Islet of Langerhans (tissue), 1 donor: ENCODE measurements at regions not wholly inside any gene's neighbourhood (a gene's known extent, or its start where the extent isn't known, plus 50 kb on each side); places are given as distances from the start of the nearest gene placed in this dataset.
"Not testable (repeated sequence)": the region's sequence is repeated elsewhere in the genome, so short reads cannot be mapped to it uniquely, and the experiment has no call there.

Experiments used
- FAIRE-seq: peaks from one replicate; lab custom pipeline; 2011; peaks lifted over from hg19 to GRCh38; lab: Jason Lieb, UNC

- no peak for FAIRE-seq
Measured at GRCh38 chr7:119606297-119606696, 666.7 kb upstream of the KCND2 start.

- FAIRE-seq: no peak
Measured at GRCh38 chr7:119620769-119621168, 652.2 kb upstream of the KCND2 start.

DNA sequence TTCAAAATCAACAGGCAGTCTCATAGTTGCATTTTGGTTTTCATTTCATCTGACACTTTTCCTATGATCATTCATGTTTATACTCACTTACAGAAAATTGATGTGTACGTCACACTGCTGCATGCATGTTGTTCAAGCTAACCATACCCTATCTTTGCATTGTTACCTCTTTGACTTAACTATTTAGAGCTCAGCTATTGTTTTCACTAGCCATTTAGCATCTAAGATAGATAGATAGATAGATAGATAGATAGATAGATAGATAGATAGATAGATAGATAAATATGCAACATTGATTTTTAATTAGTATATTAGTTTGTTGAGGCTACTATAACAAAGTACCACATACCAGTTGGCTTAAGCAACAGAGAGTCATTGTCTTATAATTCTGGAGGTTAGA lies 649.5 kb upstream of the KCND2 start:
- no peak for FAIRE-seq

- FAIRE-seq: no peak
Measured at GRCh38 chr7:119630406-119630969, 642.5 kb upstream of the KCND2 start.

DNA sequence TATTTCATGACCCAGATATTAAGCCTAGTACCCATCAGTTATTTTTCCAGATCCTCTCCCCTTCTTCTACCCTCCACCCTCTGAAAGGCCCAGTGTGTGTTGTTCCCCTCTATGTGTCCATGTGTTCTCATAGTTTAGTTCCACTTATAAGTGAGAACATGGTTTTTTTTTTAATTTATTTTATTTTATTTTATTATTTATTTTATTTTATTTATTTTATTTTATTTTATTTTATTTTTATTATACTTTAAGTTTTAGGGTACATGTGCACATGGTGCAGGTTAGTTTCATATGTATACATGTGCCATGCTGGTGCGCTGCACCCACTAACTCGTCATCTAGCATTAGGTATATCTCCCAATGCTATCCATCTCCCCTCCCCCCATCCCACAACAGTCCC lies 639.2 kb upstream of the KCND2 start:
- FAIRE-seq: not testable (repeated sequence)

DNA sequence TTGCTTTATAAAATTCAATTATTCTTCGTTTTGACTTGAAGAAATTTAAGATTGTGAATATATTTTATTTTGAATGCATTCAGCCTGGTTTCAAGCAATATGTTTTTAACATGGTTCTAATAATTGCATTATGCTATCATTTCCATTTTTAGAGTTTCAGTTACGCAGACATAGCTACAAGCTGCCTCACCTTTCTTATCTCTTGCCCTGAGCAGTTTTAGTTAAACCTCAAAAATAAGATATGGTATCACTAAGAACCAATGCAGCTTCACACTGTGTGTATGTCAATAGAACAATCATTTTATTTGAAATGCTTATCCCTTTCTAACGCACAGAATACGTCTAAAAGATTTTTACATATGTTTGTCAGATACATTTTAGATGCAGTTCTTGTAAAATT lies 632.6 kb upstream of the KCND2 start:
- no peak for FAIRE-seq

GRCh38 chr7:119640861-119641260 lies 632.1 kb upstream of the KCND2 start:
- FAIRE-seq: no peak

DNA sequence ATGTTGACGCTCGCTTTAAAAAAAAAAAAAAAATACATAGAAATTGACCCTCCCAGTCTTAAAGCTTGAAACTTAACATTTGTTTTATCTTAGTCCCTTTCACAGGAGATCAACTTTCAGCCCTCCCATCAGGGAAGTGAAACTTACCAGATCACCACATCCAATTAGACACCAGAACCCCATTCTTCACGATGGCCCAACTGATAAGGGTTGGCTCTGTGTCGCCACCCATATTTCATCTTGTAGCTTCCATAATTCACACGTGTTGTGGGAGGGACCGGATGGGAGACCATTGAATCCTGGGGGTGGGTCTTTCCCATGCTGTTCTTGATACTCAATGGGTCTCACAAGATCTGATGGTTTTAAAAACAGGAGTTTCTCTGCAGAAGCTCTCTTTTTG lies 629.4 kb upstream of the KCND2 start:
- no peak for FAIRE-seq

GRCh38 chr7:119647286-119647685 lies 625.7 kb upstream of the KCND2 start:
- no peak for FAIRE-seq

DNA sequence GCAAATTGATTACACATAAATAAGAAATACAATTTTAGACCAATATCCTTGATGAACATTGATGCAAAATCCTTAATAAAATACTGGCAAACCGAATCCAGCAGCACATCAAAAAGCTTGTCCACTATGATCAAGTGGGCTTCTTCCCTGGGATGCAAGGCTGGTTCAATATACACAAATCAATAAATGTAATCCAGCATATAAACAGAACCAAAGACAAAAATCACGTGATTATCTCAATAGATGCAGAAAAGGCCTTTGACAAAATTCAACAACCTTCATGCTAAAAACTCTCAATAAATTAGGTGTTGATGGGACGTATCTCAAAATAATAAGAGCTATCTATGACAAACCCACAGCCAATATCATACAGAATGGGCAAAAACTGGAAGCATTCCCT lies 624.2 kb upstream of the KCND2 start:
- not testable (repeated sequence) for FAIRE-seq

DNA sequence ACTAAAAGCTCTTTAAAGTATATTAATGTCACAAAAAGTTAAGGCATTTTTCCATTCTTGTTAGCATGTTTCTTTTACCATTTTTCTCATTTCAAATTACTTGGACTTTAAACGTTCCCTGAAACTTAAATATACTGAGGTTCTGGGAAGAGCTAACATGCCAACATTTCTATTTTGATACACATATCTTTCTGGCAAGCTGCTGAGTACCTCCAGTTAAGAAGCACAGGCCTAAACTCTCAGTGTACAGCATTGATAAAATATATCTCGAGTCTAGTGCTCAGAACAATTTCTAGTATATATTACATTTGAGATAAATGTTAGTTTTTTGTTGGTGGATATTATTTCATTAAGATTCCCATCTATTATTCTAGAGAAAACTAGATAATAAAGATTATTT lies 612.9 kb upstream of the KCND2 start:
- FAIRE-seq: no peak

GRCh38 chr7:119664601-119665000 lies 608.4 kb upstream of the KCND2 start:
- no peak for FAIRE-seq

DNA sequence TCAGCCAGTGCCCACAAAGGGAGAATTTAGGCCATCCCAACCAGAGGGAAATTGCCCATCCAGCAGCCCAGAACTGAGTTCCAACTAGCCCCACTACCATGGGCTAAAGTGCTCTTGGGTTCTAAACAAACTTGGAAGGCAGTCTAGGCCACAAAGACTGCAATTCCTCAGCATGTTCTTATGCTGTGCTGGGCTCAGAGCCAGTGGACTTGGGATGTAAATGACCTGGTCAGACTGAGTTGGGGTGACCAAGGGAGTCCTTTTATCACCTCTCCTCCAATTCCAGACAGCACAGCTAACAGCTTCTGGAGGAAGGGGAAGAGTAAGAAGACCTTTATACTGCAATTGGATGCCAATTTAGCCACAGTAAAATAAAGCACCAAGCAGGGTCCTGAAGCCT lies 607.2 kb upstream of the KCND2 start:
- FAIRE-seq: no peak

- FAIRE-seq: no peak
Measured at GRCh38 chr7:119681336-119681735, 591.6 kb upstream of the KCND2 start.

- FAIRE-seq: no peak
Measured at GRCh38 chr7:119684763-119685162, 588.2 kb upstream of the KCND2 start.

GRCh38 chr7:119685906-119686305 lies 587.1 kb upstream of the KCND2 start:
- no peak for FAIRE-seq

DNA sequence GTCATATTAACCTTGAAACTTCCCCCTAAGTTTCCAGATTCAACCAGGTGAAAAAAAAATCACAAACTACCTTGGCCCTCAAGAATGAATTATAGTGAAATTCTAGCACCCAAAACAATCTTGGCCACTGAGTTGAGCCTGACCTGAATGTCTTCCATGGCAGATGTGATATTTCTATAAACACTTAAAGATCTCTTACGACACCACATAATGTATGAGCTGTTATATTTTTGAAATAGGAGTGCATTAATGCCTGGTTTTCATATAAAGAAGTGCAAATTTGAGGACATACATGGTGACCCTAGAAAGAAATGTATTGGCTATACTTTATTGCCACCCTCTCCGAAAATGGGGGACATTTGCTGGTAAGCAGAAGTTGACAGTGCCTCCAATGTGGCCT lies 584.1 kb upstream of the KCND2 start:
- no peak for FAIRE-seq

- FAIRE-seq: no peak
Measured at GRCh38 chr7:119692541-119692940, 580.4 kb upstream of the KCND2 start.

DNA sequence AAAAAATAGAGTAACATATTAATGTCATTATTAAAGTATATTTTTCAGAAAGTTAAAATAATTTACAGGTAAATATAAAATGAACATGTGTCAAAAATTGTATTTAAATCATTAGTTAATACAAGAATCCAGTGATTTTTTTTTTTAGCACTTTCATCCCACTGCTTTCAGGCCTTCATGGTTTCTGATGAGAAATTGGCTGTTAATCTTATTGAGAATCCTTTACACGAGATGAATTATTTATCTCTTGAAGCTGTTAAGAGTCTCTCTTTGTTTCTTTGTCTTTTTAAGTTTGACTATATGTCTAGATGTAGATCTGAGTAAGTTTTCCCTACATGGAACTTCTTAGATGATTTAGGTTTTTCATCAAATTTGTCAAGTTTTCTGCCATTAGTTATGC lies 578.5 kb upstream of the KCND2 start:
- FAIRE-seq: no peak

DNA sequence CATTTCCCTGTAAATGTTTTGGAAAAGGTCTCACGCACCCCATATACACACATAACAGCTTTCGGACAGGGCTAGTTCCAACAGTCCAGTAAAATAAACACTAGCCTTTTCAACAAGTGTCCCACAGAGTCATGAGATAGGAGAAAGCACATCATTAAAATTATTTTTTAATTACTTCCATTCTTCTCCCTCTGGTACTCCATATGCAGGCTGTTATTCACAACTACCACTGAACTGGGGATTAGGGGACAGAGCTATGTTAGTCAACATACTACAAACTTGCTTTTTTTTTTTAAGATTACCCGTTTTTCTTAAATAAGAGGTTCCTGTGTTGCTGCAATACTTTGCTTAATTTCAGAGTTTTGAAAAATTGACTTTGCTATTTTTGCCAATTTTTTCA lies 576.6 kb upstream of the KCND2 start:
- no peak for FAIRE-seq

DNA sequence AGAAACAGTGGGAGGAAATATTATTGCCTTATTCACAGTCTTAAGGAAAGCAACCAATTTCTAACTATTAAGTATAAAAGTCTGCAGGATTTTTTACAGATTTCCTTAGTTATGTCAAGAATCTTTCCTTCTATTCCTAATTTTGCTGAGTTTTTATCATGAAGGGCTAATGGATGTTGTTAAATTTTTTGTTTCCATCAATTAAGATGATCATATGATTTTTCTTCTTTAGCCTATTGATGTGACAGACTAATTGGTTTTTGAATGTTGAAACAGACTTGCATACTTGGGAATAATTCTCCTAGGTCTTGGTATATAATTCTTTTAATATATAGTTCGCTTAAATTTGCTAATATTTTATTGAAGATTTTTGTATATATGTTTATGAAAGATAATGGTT lies 569.1 kb upstream of the KCND2 start:
- FAIRE-seq: no peak

GRCh38 chr7:119706608-119707007 lies 566.4 kb upstream of the KCND2 start:
- FAIRE-seq: no peak

DNA sequence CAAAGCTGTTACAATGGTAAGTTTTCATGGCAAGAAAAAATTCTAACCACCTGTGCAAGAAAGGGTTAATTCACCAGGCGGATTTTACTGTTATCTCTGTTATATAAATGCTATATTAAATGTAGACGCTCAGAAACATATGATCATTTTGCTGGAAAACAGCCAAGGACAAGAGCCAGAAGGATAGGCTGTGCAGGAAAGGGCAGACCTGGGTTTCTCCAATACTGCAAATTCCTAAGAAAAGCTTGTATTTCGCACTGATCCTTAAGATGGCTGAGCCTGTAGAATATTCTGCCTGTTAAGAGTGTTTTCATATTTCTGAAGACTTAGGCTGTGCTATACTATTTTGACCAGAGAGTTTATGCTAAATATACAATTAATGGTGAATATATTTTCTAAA lies 564.1 kb upstream of the KCND2 start:
- FAIRE-seq: no peak

DNA sequence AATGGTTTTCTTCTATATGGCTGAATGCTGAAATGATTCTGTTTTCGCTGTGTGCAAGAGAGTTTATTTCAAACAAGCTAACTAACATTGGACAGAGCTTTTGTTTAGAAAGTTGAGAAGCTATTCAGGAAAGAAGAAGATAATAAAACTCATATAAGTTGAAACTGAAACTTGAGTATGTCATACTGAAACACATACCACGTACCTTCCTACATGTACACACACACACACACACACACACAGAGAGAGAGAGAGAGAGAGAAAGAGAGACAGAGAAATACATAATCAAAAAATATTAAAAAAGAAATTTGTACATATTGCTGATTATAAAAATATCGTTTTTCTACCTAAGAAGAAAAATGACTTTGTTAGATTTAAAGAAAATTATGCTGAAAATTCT lies 561.9 kb upstream of the KCND2 start:
- no peak for FAIRE-seq

- FAIRE-seq: no peak
Measured at GRCh38 chr7:119712886-119713462, 560.0 kb upstream of the KCND2 start.
